H1 (cell line): ENCODE measurements at regions not wholly inside any gene's neighbourhood (a gene's known extent, or its start where the extent isn't known, plus 50 kb on each side); places are given as distances from the start of the nearest gene placed in this dataset.

Source experiments
- BACH1 ChIP-seq: IDR thresholded peaks from 2 replicates; pipeline ENCODE4 v1.6.1; 2012; ENCODE audit warnings: low read length, improper control_type of control experiment
- CHD2 ChIP-seq: IDR thresholded peaks from 2 replicates; pipeline ENCODE4 v1.6.1; 2012; ENCODE audit warnings: low read length, improper control_type of control experiment
- SIN3A ChIP-seq, 2 experiments: IDR thresholded peaks in 1 of 2; conservative IDR thresholded peaks in 1 of 2; 2 replicates each; pipeline ENCODE4 v1.6.1; 2011 to 2012; ENCODE audit warnings: low read length in 2 of 2, improper control_type of control experiment in 1 of 2, low read depth in 1 of 2, mild to moderate bottlenecking in 1 of 2
- YY1 ChIP-seq: IDR thresholded peaks from 2 replicates; pipeline ENCODE4 v1.6.1; 2011; ENCODE audit warnings: low read depth, mild to moderate bottlenecking, low read length
- TF ChIP-seq, protein P1 (sequence below): IDR thresholded peaks from 2 replicates; pipeline ENCODE4 v1.6.1; 2011; ENCODE audit warnings: low read depth, mild to moderate bottlenecking, low read length; ENCODE audit not compliant: insufficient read depth

DNA sequence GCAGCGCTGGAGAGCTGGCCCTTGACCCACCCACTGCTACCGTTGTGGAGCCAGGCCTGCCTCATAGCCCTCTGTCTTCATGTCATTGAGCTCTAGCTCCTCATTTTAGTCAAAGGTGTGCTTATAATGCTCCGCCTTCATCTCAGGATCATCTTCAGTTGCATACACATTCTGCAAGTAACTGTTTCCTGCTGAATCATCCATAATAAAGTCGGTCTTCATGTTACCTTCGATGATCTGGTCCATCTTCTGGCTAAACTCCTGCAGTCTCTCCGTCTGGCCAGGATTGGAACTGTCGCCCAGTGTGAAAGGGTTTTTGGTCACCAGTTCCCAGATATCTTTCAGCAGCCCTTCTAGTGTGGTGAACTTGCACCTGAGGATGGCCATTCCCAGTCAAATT is 62.6 kb upstream of the ARMC2 start (continued):
- TF ChIP-seq, protein P1, sequence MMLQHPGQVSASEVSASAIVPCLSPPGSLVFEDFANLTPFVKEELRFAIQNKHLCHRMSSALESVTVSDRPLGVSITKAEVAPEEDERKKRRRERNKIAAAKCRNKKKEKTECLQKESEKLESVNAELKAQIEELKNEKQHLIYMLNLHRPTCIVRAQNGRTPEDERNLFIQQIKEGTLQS = no peak
- TF ChIP-seq CHD2 (no peak), YY1 (no peak), SIN3A (conservative IDR thresholded peaks at IDR 0.05 in 1 of 2, IDR thresholded peaks at IDR 0.05 in 1 of 2; ENCODE audit: low read depth in 1 of 2, low read length in 2 of 2) (no peak), BACH1 (no peak)
